Stimulated activated CD8-positive, alpha-beta memory T cell treated with anti-CD3 and anti-CD28 coated beads, Interleukin-4, amount 100 ng/mL, for 48 hours (primary cell): ENCODE measurements at regions not wholly inside any gene's neighbourhood (a gene's known extent, or its start where the extent isn't known, plus 50 kb on each side); places are given as distances from the start of the nearest gene placed in this dataset.
"Not testable (repeated sequence)": the region's sequence is repeated elsewhere in the genome, so short reads cannot be mapped to it uniquely, and the experiment has no call there.

Source experiments
- DNase-seq: peaks from one replicate; pipeline ENCODE4 v3.0.0-alpha.2; 2020

DNA sequence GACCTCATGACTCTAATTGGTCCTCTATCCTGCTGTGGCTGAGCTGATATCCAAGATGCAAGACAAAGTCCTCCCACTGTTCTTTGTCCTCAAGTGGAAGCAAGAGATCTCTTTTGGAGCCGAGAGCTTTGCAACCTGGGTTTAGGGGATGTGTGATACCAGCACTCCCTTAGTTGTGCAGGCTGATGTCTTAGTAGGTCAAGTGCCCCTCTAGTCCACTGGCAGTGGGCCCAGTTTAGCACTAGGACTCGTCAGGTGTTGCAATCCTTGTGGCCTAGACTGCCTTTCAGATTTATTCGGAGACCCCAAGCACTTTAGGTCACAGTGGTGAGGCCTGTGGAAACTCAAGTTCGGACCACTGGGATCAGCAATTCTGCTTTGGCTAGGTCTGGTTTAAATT lies 64.0 kb downstream of the GPRASP3 start:
- DNase-seq = no peak

DNA sequence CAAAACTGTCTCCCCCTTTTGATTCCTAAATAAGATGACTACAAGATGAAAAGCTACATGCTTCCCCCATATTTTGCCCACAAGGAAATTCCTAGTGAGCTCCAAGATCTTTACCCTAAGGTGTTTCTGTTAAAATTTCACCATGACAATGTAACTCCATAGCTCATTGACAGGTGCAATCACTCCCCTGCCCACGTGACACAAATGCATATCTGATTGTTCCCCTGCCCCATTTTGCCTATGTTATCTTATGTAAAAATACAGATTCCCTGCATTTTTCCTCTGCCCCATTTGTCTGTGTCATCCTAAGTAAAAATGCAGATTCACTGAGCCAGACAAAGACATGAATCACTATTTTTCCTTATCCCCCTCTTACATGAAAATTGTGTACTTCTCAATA lies 66.7 kb downstream of the GPRASP3 start:
- no peak for DNase-seq

DNA sequence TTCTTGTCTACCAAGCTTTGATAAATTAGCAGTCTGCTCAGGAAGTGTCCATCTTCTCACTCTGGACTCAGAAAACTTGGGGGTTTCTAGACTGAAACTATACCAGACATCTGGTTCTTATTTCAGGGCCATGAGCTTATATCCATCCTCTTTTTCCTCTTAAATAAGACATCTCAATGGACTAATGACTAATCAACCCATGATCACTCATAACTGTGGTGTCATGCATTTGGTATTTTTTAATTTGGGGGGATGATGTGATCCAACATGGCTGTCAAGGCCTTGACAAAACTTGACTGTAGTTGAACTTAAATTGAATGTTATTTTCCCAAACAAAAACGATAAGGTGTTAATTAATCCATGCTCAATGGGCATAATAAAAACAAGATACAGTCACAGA lies 87.8 kb downstream of the GPRASP3 start:
- DNase-seq = no peak

DNA sequence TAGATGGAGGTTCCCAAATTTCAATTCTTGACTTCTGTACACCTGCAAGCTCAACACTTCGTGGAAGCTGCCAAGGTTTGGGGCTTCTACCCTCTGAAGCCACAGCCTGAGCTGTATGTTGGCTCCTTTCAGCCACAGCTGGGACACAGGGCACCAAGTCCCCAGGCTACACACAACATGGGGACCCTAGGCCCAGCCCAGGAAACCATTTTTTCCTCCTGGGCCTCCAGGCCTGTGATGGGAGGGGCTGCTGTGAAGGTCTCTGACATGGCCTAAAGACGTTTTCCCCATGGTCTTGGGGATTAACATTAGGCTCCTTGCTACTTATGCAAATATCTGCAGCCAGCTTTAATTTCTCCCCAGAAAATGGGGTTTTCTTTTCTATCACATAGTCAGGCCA lies 97.7 kb downstream of the GPRASP3 start:
- not testable (repeated sequence) for DNase-seq

DNA sequence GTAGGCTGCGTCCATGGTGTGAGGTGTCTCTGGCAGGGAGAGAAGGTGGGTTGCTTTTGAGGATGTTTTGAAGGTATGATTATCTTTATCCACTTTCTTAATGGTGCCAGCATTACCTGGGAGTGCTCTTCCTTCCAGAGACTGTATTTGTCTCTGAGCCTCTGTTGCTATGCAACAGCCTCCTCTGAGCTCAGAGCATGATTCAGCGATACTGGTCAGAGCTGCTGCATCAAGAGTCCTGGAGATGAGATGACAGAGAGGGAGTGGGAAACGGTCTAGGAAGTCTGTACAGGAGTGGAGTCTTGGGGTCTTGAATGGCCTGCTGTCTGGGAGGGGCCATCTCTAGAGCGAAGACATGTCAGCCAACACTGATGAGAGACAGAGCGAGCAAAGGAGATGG lies 104.4 kb upstream of the RAB40AL start:
- DNase-seq = no peak

DNA sequence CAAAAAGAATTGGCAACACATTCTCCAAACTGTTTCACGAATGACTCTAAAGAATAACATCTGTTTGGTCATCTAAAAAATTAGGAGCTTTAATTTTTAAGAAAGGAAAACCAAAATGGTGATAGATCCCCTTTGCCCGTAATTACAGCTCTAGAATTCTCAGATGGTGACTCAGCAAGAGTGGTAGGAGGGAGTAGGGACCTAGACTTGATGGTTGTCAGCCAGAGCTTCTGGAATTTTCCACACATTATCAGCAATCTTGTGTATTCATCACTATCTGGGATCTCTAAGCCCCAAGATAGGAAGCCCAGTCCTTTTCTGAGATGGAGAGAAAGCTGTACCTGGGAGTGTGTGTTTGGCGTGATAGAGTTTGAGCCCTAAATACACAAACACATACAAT lies 103.9 kb upstream of the RAB40AL start:
- no peak for DNase-seq

DNA sequence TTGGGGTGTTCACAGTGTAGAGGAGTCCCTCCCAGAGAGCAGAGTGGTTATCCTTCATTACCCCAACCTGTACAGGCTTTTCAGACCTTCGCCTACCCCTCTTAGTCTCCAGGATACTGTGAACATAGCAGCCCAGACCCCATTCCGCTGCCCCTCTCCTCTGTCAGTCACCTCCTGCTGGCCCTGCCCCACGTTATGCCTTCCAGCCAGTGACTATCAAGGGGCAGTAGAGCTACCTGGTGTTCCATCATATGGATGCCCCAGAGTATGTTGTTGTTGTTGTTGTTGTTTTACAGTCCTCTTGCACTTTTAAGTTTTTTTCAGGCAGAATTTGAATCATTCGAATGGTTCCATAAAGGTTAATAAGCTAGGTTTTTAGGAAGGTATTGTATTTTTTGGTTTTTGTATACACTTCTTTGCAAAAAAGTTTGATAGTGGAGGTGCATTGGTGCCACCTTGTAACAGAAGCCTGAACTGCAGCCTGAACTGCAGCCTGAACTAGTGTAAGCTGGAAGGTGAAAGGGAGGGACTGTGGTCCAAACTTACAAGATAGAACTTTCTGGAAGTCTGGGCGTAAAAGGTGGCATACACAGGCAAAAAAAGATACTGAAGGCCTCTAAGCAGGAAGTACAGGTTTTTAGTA lies 101.4 kb upstream of the RAB40AL start:
- no peak for DNase-seq

DNA sequence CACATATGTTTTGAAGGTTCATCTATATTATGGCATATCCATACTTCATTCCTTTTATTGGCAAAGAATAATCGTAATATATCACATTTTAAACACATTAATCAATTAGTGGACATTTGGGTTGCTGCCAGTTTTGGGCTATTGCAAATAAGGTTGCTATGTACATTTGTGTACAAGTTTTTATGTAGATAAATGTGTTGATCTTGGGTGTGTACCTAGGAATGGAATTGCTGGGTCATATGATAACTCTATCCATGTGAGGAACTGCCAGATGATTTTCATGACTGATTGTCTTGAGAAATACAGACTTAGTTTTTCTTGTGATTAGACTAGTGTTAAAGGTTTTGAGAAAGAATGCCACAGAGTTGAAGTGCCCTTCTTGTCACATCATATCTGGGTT lies 99.2 kb upstream of the RAB40AL start:
- no peak for DNase-seq

DNA sequence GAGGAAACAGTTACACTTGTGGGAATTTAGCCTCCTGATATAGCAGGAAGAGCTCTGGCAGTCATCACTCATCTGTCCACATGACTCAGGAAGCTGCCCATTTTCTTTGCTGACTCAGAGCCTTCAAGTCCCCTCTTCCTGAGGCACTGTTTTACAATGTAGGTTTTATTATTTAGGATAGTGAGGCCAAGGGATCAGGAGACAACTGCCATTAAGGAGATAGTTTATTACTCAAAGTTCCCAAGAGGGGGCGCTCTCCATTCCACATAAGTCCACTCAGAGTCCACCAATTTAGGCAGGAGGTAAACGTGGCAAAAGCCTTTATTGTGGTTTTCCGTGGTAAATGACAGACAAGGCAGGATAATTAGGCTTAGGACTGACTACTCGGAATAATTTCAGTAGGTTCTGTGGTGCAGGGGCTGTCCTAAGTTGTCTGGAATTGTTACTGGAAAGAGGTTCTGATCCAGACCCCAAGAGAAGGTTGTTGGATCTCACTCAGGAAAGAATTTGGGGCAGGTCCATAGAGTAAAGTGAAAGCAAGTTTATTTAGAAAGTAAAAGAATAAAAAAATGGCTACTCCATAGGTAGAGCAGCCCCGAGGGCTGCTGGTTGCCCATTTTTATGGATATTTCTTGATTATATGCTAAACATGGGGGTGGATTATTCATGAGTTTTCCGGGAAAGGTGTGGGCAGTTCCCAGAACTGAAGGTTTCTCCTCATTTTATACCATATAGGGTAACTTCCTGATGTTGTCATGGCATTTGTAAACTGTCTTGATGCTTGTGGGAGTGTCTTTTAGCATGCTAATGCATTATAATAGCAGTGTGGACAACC lies 96.0 kb upstream of the RAB40AL start:
- DNase-seq = no peak

DNA sequence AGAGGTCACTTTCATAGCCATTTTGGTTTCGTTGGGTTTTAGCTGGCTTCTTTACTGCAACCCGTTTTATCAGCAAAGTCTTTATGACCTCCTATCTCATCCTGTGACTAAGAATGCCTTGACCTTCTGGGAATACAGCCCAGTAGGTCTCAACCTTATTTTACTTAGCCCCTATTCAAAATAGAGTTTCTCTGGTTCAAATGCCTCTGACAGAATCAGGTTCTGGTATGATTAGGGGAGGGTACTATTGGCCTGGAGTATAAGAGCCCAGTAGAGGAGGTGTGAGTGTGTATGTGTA lies 95.4 kb upstream of the RAB40AL start:
- no peak for DNase-seq

DNA sequence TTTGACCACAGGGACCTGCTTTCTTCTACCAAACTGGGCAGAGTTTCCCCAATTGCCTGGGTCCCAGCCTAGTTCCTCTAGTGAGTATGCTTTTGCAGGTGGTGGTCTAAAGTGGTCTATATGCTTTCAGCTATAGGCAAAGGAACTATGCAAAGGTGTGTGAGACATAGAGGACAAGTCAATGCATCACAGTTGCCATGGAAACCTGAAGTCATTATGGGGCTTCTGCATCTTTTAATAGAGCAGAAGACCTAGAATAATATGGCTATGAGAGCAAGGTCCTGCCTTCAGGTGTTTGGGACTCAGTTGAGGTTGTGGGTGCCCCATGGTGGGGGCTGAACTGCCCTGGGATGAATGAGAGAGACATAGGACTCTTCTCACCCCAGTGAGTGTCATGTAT lies 92.1 kb upstream of the RAB40AL start:
- DNase-seq = no peak

DNA sequence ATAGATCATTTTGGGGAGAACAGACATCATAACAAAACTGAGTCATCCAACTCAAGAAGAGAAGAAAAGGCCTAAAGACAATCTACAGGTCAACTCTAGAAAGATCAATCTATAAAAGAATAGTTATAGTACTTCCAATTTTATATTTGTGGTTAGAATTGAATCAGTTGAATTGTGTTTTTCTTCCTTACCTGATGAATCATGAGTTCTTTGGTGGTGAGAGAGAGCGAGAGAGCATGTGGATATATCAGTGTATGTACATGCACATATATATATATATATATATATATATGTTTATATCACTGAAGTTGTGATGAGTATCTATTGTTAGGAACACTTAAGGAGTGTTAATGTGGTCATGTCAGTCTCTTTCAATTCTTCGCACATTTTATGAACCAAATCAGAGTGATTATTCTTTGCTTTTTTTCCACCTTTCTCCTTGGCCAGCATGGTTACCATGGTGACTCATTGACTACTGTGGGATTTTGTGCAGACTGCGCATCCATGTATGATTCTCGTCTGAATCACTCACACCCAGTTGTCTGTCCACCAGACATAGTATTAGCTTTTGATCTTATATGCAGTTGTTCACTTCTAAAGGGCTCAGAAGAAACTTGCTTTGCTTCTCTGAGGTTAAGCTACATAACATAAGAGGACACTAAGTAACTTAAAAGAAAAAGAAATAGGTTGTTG lies 90.4 kb upstream of the RAB40AL start:
- no peak for DNase-seq

DNA sequence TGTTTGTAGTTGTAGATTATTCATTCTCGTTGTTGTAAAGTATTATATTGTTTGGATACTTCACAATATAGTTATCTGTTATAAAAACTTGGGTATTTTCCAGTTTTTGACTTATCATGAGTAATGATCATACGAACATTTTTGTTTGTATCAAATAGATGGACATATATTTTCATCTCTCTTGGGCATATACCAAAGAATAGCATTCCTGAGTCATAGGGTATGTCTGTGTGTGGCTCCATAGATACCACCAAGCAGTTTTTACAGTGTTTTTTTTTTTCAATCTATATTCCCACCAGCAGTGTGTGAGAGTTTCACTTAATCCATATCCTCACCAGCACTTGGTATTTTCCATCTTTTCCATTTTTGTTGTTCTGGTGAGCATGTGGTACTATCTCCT lies 89.7 kb upstream of the RAB40AL start:
- DNase-seq = no peak

DNA sequence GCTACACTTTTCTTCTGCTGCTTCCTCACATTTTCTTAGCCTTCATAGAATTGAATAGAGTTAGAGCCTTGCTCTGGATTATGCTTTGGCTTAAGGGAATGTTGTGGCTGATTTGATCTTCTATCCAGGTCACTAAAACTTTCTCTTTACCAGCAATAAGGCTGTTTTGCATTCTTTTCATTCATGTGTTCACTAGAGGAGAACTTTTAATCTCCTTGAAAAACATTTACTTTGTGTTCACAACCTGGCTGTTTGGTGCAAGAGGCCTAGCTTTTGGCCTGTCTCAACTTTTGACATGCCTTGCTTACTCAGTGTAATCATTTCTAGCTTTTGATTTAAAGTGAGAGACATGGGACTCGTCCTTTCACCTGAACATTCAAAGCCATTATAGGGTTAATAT lies 87.7 kb upstream of the RAB40AL start:
- no peak for DNase-seq

DNA sequence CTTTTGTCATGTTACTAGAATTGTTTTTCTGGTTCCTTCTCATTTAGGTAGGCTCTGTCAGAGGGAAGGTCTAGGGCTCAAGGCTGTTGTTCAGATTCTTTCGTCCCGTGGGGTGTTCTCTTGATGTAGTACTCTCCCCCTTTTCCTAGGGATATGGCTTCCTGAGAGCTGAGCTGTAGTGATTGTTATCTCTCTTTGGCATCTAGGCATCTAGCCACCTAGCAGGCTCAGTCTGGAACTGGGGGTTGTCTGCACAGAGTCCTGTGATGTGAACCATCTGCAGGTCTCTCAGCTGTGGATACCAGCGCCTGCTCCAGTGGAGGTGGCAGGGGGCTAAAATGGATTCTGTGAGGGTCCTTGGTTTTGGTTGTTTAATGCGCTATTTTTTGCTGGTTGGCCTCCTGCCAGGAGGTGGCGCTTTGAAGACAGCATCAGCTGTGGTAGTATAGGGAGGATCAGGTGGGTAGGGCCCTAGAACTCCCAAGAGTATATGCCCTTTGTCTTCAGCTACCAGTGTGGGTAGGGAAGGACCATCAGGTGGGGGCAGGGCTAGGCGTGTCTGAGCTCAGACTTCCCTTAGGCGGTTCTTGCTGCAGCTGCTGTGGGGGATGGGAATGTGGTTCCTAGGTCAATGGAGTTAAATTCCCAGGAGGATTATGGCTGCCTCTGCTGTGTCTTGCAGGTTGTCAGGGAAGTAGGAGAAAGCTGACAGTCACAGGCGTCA lies 78.1 kb upstream of the RAB40AL start:
- DNase-seq = not testable (repeated sequence)

DNA sequence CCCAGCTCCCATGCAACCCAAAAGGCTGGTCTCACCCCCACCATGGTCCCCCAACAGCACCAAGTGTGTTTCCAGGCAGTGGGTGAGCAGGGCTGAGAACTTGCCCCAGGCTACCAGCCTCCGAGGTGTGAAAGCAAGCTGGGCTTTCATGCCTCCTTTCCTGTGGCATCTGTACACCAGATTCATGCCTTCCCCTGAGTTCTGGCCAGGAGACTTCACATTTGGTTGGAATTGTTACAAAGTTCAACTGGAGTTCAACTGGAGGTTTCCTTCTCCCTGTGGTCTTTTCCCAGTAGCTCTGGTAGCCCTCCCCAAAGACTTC lies 77.6 kb upstream of the RAB40AL start:
- DNase-seq = no peak

DNA sequence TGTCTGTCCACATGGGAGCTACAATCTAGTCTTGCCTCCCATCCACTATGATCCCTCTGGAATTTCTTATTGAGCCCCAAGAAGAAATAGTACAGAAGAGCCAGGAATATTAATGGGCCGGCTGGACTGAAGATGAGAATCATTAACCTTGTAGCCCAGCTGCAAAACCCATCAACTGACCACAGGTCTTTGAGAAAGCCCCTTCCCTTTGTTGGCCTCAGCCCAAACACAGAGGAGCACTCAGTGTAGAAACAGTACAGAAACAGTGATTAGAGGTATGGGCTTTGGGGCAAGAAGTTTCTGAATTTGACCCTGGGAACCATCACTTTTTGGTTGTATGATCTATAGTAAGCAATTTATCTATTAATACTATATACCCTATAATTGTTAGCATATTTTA lies 76.8 kb upstream of the RAB40AL start:
- no peak for DNase-seq

DNA sequence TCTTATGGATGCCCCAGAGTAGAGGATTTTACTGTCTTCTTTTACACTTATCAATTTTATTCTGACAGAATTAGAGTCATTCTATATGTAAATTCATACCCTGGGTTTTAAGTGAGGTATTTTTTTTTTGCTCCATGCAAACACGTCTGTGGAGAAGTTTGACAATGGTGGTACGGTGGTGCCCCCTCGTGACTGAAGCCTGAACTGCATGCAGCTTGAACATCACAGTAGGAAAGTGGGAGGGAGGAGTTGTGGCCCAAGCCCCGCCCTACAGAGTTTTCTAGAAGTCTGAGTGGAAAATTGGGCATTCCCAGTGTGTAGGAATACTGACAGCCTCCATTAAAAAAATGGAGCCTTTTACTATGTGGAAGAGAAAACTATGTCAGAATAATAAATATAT lies 73.3 kb upstream of the RAB40AL start:
- peak; percentile 89 for DNase-seq

DNA sequence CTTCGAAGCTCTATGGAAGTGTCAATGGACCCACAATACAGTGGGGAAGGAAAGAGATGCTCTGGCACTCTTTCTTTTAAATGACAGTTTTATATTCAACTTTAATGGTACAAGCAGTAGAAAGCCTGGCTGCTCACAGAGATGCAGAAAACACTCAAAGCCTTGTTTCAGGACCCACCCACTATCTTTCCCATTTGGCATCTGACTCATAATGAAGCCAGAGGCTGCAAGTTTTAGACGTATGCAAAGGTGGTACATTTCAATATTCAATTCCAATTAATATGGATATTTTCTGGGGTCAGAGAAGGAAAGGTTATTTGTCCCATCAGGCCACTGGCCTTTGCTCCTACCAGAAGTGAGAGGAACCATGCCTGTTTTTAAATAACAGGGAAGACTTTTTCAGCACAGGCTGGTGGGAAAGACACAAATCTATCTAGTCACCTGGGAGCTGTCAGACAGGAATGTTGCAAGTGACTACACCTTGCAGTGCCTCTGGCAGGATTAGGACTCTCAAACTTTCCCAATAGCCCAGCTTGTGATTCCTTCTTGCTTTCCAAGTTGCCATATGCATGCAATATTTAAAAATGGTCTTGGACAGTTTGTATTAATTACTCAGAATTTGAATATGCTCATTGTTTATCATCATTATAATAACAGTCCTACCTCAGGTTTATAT lies 70.0 kb upstream of the RAB40AL start:
- DNase-seq = no peak

DNA sequence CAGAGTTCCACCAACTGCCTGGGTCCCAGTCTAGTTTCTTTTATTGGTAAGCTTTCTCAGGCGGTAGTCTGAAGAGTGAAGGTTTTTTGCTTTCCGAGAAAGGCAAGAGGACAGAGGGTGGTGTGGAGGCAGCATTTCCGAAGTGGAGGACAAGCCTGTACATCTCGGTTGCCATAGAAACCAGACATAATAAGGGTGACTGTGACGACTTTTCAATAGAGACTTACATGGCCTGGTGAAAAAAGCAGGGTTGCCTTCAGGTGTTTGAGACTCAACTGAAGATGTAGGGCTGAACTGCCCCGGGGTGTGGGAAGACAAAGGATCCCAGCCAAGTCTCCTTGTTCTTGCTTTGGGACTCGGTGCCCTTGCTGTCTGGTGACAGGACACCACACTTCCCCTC lies 53.6 kb upstream of the RAB40AL start:
- no peak for DNase-seq
